SK-N-SH treated with all-trans-retinoic acid at 6 μM for 48 hours (cell line): ENCODE measurements at regions not wholly inside any gene's neighbourhood (a gene's known extent, or its start where the extent isn't known, plus 50 kb on each side); places are given as distances from the start of the nearest gene placed in this dataset.

ENCODE experiments used
- ATAC-seq: fragments of 200-7000 bp; cut with Tn5 transposase; 3 replicates; pipeline ENCODE4 v1.9.1; 2020; ENCODE audit warnings: mild to moderate bottlenecking, moderate library complexity
- ARNTL ChIP-seq: fragments of 450-650 bp; formaldehyde crosslinking; IDR thresholded peaks from 2 replicates; pipeline ENCODE4 v1.5.0; 2020; ENCODE audit warnings: low read depth, mild to moderate bottlenecking, moderate library complexity, borderline replicate concordance
- BACH2 ChIP-seq: fragments of 250-450 bp; sonication (Bioruptor Pico); IDR thresholded peaks from 2 replicates; pipeline ENCODE4 v1.9.0; 2021; ENCODE audit warnings: mild to moderate bottlenecking, borderline replicate concordance
- CSDC2 ChIP-seq: fragments of 250-450 bp; sonication (Bioruptor Pico); IDR thresholded peaks from 2 replicates; pipeline ENCODE4 v1.5.0; 2020; ENCODE audit warnings: mild to moderate bottlenecking, moderate library complexity
- CSRNP3 ChIP-seq: fragments of 250-450 bp; sonication (Bioruptor Pico); IDR thresholded peaks from 2 replicates; pipeline ENCODE4 v1.5.1; 2021; ENCODE audit warnings: mild to moderate bottlenecking, moderate library complexity
- GLIS3 ChIP-seq: fragments of 250-450 bp; sonication (Bioruptor Pico); IDR thresholded peaks from 2 replicates; pipeline ENCODE4 v1.5.0; 2020; ENCODE audit warnings: mild to moderate bottlenecking, moderate library complexity
- ISL1 ChIP-seq: fragments of 250-450 bp; sonication (Bioruptor Pico); IDR thresholded peaks from 2 replicates; pipeline ENCODE4 v2.1.2; 2022; ENCODE audit warnings: mild to moderate bottlenecking, moderate library complexity
- OSR1 ChIP-seq: fragments of 250-450 bp; sonication (Bioruptor Pico); IDR thresholded peaks from 2 replicates; pipeline ENCODE4 v1.8.0; 2022; ENCODE audit warnings: moderate library complexity, mild to moderate bottlenecking, inconsistent platforms
- PATZ1 ChIP-seq: fragments of 250-450 bp; sonication (Bioruptor Pico); IDR thresholded peaks from 2 replicates; pipeline ENCODE4 v1.8.0; 2020; ENCODE audit warnings: mild to moderate bottlenecking, moderate library complexity, borderline replicate concordance
- POU6F1 ChIP-seq: fragments of 250-450 bp; sonication (Bioruptor Pico); IDR thresholded peaks from 2 replicates; pipeline ENCODE4 v1.8.0; 2021; ENCODE audit warnings: low read depth, mild to moderate bottlenecking, moderate library complexity, borderline replicate concordance
- PPARA ChIP-seq: fragments of 250-450 bp; sonication (Bioruptor Pico); IDR thresholded peaks from 2 replicates; pipeline ENCODE4 v1.5.0; 2020; ENCODE audit warnings: mild to moderate bottlenecking, borderline replicate concordance
- RARB ChIP-seq: fragments of 250-450 bp; sonication (Bioruptor Pico); IDR thresholded peaks from 2 replicates; pipeline ENCODE4 v1.8.0; 2021; ENCODE audit warnings: mild to moderate bottlenecking, moderate library complexity
- SNAI2 ChIP-seq: fragments of 250-450 bp; sonication (Bioruptor Pico); IDR thresholded peaks from 2 replicates; pipeline ENCODE4 v1.5.0; 2020; ENCODE audit warnings: mild to moderate bottlenecking, moderate library complexity
- TCF4 ChIP-seq: fragments of 250-450 bp; sonication (Bioruptor Pico); IDR thresholded peaks from 2 replicates; pipeline ENCODE4 v1.8.0; 2021; ENCODE audit warnings: mild to moderate bottlenecking, moderate library complexity, borderline replicate concordance
- TOX ChIP-seq: fragments of 250-450 bp; sonication (Bioruptor Pico); IDR thresholded peaks from 2 replicates; pipeline ENCODE4 v1.8.0; 2021; ENCODE audit warnings: mild to moderate bottlenecking, moderate library complexity, borderline replicate concordance
- TSHZ2 ChIP-seq: fragments of 250-450 bp; sonication (Bioruptor Pico); IDR thresholded peaks from 2 replicates; pipeline ENCODE4 v1.5.0; 2020; ENCODE audit warnings: mild to moderate bottlenecking, moderate library complexity
- ZC3H10 ChIP-seq: fragments of 250-450 bp; sonication (Bioruptor Pico); IDR thresholded peaks from 2 replicates; pipeline ENCODE4 v1.5.1; 2021; ENCODE audit warnings: mild to moderate bottlenecking, moderate library complexity
- ZFP30 ChIP-seq: fragments of 450-650 bp; formaldehyde crosslinking; IDR thresholded peaks from 2 replicates; pipeline ENCODE4 v1.5.0; 2022; ENCODE audit warnings: mild to moderate bottlenecking, moderate library complexity
- ZNF565 ChIP-seq: fragments of 450-650 bp; formaldehyde crosslinking; conservative IDR thresholded peaks from 2 replicates; pipeline ENCODE4 v1.5.0; 2020; ENCODE audit warnings: low read depth, mild to moderate bottlenecking, moderate library complexity
- ZNF70 ChIP-seq: fragments of 450-650 bp; formaldehyde crosslinking; IDR thresholded peaks from 2 replicates; pipeline ENCODE4 v1.5.0; 2020; ENCODE audit warnings: mild to moderate bottlenecking, moderate library complexity
- ZNF8 ChIP-seq: fragments of 450-650 bp; formaldehyde crosslinking; IDR thresholded peaks from 2 replicates; pipeline ENCODE4 v1.5.0; 2020; ENCODE audit warnings: mild to moderate bottlenecking, moderate library complexity

- TF ChIP-seq CSRNP3 (no peak), ZFP30 (CRISPR knock-in tag) (no peak), CSDC2 (no peak)
- TF ChIP-seq, all 23 proteins: peak for 0
Observed at GRCh38 chr6:92888316-92888715, 531.0 kb downstream of the EPHA7 start (continued).

- no peak for ATAC-seq
Observed at GRCh38 chr6:92887871-92888270, 531.5 kb downstream of the EPHA7 start.

More at GRCh38 chr6:92887871-92888270, 531.5 kb downstream of the EPHA7 start:
- TF ChIP-seq RARB = no peak
- no peak for TF ChIP-seq ISL1 (CRISPR knock-in tag)
- no peak for TF ChIP-seq GLIS3 (CRISPR knock-in tag)
- no peak for TF ChIP-seq POU6F1 (CRISPR knock-in tag)
- no peak for TF ChIP-seq ZNF565 (CRISPR knock-in tag)
- TF ChIP-seq ZC3H10 (CRISPR knock-in tag) = no peak
- TF ChIP-seq PATZ1 = no peak
- TF ChIP-seq SNAI2 (CRISPR knock-in tag) = no peak
- no peak for TF ChIP-seq ZNF8 (CRISPR knock-in tag)
- no peak for TF ChIP-seq ARNTL (CRISPR knock-in tag)
- TF ChIP-seq PPARA = no peak
- TF ChIP-seq OSR1 = no peak
- no peak for TF ChIP-seq TSHZ2 (CRISPR knock-in tag)
- no peak for TF ChIP-seq ZFP30 (CRISPR knock-in tag)
- no peak for TF ChIP-seq BACH2 (CRISPR knock-in tag)
- no peak for TF ChIP-seq CSDC2
- TF ChIP-seq ZNF70 (CRISPR knock-in tag) = no peak
- no peak for TF ChIP-seq CSRNP3
- TF ChIP-seq TOX (CRISPR knock-in tag) = no peak
- TF ChIP-seq TCF4 (CRISPR knock-in tag) = no peak
